Ecto neural progenitor cell (in vitro differentiated cells): ENCODE measurements at regions not wholly inside any gene's neighbourhood (a gene's known extent, or its start where the extent isn't known, plus 50 kb on each side); places are given as distances from the start of the nearest gene placed in this dataset.
"Not testable (repeated sequence)": the region's sequence is repeated elsewhere in the genome, so short reads cannot be mapped to it uniquely, and the experiment has no call there.

ENCODE experiments used
- DNase-seq: peaks from one replicate; pipeline ENCODE4 v3.0.0-alpha.2; 2018; ENCODE audit warnings: low spot score

GRCh38 chr6:141393405-141394124 lies 739.2 kb upstream of the GJE1 start:
- no peak for DNase-seq

GRCh38 chr6:141391135-141391534 lies 741.6 kb upstream of the GJE1 start:
- not testable (repeated sequence) for DNase-seq

- DNase-seq, result no peak
Measured at GRCh38 chr6:141388666-141389065, 744.1 kb upstream of the GJE1 start.

DNA sequence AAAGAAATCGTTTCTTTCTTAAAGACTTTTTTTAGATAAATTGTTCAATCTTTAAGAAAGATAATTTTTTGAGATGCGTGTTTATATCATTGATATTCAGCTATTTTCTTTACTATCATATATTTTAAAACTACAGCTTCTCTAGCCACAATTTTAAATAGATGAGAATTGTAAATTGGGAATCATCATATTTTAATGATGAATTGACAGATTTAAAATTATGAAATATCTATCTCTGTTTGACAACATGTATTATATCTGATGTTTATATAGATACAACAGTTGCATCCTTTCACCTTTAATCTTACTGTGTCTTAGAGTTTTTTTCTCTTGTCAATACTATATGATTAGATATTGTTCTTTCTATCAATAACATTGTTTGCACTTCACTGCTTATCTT lies 762.3 kb upstream of the GJE1 start:
- DNase-seq, result no peak

- DNase-seq, result not testable (repeated sequence)
Measured at GRCh38 chr6:141366796-141367195, 765.9 kb upstream of the GJE1 start.

- DNase-seq, result no peak
Measured at GRCh38 chr6:141364694-141365093, 768.0 kb upstream of the GJE1 start.

DNA sequence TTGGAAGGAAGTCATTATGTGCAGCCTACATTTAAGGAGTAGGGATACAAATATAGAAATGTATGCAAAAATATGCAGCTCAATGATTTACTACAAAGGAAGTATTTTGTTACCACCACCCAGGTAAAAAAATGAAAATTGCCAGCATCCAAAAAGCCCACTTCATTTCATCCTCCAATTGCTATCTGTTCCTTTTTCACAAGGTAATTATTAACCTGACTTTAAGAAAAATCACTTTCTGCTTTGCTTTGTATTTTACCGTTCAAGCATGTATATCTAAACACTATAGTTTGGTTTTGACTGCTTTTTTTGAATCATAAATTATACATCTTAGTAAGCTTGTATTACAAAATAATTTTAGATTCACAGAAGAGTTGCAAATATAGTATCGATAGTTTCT lies 768.5 kb upstream of the GJE1 start:
- no peak for DNase-seq

GRCh38 chr6:141361559-141361958 lies 771.2 kb upstream of the GJE1 start:
- DNase-seq, result no peak

DNA sequence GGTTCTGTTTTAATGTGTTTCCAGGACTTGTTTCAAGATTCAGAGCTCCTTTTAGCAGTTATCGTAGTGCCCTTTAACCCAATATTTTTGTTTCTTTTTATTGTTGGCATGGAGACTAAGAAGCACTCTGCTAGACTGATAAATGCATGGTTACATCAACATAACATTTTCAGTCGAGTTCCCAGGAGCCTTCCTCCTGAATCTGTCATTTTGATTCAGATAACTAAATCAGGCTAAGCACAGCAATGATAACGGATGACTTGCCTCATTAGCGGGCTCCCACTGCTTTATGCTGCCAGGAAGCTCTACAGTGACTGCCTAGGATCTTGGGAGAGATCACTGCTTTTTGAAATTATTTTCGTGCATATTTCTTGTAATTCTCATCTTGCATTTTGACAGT lies 772.8 kb upstream of the GJE1 start:
- DNase-seq, result no peak

DNA sequence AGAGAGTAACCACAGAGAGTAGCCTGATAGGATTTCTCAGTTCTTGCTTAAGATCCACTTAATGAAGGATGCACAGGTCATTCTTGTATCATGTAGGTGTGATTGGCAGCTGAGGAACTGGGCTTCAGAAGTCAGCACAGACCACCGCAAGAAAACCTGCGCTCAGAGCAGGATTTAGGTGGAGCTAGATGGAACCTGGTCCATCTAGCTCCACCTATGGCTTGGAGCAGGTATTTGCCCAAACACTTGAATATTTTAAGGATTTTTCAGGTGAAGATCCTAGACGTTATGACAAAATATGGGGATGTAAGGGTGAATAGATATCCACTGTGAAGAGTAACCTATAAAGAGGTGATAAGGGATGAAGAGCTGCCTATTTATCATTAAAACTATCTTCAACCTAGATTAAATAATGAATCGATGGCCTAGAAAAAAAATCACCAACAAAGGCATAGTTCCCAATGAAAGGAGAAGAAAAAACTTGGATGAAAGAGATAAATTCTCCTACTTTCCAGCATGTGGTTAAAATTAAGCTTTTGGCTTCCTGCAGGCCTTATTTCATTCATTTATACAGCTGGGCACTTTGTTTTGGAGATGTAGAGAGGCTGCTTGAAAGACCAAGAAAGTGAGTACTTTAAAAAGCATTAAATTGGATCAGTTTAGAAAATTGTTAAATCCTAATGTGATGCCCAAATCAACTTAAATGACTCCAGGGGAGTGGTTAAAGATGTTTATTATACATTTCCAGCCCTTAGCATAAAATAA lies 778.4 kb upstream of the GJE1 start:
- DNase-seq, result no peak

GRCh38 chr6:141351721-141352120 lies 781.0 kb upstream of the GJE1 start:
- no peak for DNase-seq

DNA sequence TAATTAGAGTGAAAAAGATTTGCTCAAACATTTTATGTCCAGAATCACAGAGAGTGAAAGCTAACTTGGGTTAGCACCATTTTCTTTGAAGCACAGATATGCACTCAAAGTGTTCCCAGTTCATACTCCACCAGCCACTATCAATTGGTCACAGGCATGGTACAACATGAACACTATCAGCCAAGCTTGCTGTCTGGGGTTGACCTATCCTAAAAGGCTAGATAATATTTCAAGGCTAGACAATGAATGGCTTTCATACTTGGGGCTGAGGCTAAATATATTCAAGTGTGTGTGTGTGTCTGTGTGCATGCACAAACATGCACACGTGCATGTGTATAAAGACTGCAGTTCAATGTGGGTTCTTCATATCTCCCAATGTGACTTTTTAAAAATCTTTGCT lies 783.0 kb upstream of the GJE1 start:
- no peak for DNase-seq

- no peak for DNase-seq
Measured at GRCh38 chr6:141347906-141348492, 784.7 kb upstream of the GJE1 start.

- no peak for DNase-seq
Measured at GRCh38 chr6:141347086-141347485, 785.6 kb upstream of the GJE1 start.

DNA sequence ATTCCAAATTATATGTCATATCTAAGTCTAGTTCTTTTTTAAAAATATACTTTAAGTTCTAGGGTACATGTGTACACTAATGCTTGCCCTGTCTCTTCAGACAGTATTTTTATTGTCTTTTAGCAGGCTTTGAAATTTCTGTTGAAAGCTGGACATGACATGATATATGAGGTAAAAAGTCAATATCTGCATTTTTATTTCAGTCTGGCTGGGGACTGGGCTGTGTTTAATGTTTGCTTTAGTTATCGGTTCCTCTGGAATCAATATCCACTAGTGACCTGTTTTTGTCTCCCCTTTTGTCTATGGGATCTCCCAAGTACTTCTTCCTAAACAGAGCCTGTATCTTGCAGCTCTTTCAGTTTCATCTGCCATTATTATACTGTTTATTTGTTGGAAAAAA lies 786.2 kb upstream of the GJE1 start:
- no peak for DNase-seq

DNA sequence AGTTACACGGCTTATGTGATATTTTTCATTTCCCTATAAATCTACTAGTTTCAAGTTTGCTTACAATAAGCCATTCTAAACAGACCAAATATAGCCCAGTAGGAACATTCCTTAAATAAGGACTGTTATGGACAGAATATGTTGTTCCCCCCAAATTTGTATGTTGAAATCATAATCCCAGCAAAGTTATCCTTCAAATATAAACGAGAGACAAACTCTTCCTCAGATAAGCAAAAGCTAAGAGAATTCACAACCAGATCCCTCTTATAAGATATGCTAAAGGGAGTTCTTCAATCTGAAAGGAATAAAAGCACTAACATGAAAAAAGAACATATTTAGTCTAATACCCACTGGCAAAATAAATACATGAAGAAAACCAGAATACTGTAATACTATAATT lies 795.5 kb upstream of the GJE1 start:
- DNase-seq, result no peak

- no peak for DNase-seq
Measured at GRCh38 chr6:141335477-141336273, 797.0 kb upstream of the GJE1 start.

GRCh38 chr6:141326925-141327324 lies 805.8 kb upstream of the GJE1 start:
- no peak for DNase-seq

DNA sequence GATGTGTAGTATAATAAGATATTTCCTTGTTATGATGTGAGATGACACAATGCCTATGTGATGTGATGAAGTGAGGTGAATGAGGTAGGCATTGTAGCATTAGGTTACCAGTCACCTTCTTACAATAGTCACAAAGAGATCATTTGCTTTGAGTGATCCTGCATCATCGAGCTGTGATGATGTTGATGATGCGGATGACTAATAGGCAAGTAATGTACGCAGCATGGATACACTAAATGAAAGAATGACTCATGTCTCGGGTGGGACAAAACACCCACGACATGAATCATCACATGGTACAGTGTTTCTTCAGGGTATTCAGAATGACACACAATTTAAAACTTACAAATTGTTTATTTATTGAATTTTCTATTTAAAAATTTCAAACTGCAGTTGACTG lies 806.3 kb upstream of the GJE1 start:
- DNase-seq, result no peak

DNA sequence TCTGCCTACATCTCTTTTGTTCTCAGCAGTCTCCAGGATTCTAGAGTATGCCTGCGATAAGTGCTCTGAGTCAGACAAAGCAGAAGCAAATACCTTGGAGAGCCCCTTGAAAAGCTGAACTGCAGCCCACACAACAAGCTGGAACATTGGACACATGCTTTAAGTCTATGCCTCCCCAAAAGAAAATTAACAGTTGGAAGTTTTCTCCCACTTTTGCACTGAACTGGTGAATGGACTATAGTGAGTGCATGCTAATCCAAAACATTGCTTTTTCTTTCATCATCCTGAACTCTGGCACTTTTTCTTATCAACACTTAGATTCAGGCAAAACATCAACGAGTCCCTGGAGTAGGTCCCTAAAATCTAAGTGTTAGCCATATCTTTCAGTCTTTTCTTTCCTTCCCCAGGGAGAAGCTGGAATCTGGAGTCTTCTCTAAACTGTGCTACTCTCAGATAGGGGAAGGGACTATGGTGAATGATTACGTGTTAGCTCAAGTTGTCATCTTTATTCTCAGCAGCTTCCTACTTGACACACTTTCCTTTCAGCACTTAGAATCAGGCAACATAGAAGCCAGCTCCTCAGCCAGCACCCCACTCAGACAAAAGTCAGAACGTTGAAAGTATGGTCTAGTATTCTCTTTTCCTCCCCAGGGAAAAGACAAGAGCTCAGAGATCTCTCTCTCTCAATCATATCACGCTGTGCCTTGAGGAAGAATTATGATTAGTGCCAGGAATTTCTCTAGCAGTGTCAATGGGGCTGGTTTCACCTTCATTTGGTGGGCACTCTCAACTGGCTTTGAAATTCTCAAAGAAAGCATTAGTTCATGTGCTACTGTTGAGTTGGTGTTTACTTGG lies 811.0 kb upstream of the GJE1 start:
- no peak for DNase-seq

DNA sequence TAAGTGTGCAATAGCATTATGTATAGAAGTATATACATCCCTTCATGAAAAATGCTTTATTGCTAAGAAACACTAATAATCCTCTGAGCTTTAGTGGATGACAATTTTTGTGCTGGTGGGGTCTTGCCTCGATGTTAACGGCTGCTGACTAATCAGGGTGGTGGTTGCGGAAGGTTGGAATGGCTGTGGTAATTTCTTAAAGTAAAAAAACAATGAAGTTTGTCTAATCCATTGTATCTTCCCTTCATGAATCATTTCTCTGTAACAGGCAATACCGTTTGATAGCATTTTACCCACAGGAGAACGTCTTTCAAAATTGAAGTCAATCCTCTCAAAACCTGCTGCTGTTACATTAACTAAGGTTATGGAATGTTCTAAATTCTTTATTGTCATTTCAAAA lies 816.5 kb upstream of the GJE1 start:
- DNase-seq, result no peak

- no peak for DNase-seq
Measured at GRCh38 chr6:141313986-141314385, 818.7 kb upstream of the GJE1 start.
